ENCODE measurements at regions not wholly inside any gene's neighbourhood (a gene's known extent, or its start where the extent isn't known, plus 50 kb on each side); places are given as distances from the start of the nearest gene placed in this dataset.
"Not testable (repeated sequence)": the region's sequence is repeated elsewhere in the genome, so short reads cannot be mapped to it uniquely, and the experiment has no call there.

DNA sequence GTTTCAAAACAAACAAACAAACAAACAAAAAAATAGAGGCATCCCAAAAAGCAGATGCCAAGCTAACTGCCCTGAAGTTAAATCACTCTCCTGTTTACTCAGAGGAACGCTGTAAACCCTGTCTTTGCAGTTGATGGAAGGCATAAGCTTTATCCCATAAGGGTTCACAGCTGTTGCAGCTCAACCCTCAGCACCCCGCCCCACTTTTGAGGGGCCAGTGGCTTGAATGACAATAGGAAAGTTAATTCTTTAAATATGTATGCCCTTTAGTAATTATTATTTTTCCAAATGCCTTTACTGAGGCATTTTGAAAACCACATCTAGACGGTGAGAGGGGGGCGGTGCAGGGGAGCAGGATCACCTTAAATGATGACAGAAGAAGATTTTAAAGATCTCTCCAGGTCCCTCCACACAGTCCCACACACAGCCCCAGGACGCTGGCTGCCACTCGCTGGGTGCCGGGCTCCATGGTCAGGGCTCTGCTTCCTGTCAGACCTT is 272.1 kb downstream of the FAM43A start:
- peaks cover 0 to 2% of the 10 kb centered on the region in 2 donors for H3K4me1 ChIP-seq
- no peaks in the 10 kb centered on the region for H3K36me3 ChIP-seq
- H3K9me3 ChIP-seq, result no peaks in the 10 kb centered on the region
- intact Hi-C loops (cut with DNase I; ENCODE audit: low total_unique reads), result no loop called here
- no peak overlapping the region for H3K4me3 ChIP-seq
- H3K27me3 ChIP-seq, result no peaks in the 10 kb centered on the region
- H3K27ac ChIP-seq, result no peak overlapping the region
- DNase-seq (ENCODE audit: low spot score in 2 of 2), result peak in 1 of 2 donors; percentile 13
- TF ChIP-seq, protein P1, sequence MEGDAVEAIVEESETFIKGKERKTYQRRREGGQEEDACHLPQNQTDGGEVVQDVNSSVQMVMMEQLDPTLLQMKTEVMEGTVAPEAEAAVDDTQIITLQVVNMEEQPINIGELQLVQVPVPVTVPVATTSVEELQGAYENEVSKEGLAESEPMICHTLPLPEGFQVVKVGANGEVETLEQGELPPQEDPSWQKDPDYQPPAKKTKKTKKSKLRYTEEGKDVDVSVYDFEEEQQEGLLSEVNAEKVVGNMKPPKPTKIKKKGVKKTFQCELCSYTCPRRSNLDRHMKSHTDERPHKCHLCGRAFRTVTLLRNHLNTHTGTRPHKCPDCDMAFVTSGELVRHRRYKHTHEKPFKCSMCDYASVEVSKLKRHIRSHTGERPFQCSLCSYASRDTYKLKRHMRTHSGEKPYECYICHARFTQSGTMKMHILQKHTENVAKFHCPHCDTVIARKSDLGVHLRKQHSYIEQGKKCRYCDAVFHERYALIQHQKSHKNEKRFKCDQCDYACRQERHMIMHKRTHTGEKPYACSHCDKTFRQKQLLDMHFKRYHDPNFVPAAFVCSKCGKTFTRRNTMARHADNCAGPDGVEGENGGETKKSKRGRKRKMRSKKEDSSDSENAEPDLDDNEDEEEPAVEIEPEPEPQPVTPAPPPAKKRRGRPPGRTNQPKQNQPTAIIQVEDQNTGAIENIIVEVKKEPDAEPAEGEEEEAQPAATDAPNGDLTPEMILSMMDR (IDR thresholded peaks at IDR 0.05), result no peak
- no peak for TF ChIP-seq POLR2A (IDR thresholded peaks at IDR 0.05)
- TF ChIP-seq POLR2AphosphoS5 (IDR thresholded peaks at IDR 0.05), result no peak

DNA sequence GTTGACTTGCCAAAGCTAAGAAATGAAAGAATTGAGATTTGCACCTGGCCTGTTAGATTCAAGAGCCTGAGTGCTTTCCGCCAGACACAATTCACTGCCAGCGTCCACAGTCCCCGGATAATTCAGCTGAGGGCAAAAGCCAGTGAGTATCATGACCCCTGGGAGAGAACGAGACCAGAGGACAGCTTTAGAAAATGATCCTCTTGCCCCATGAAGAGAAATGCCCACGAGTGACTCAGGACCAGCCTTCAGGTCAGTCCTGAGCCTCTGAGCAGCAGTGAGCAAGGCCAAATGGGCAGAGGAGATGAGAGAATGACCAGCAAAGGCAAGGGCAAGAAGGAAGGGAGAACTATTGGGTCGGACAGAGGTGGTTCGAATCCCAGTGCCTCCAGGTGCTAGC is 273.5 kb downstream of the FAM43A start:
- H3K9me3 ChIP-seq, result no peaks in the 10 kb centered on the region
- TF ChIP-seq, protein P1 (IDR thresholded peaks at IDR 0.05), result no peak
- TF ChIP-seq POLR2A (IDR thresholded peaks at IDR 0.05), result no peak
- no peak for TF ChIP-seq POLR2AphosphoS5 (IDR thresholded peaks at IDR 0.05)
- H3K27ac ChIP-seq, result no peak overlapping the region
- H3K4me3 ChIP-seq, result no peak overlapping the region
- no peaks in the 10 kb centered on the region for H3K27me3 ChIP-seq
- no peaks in the 10 kb centered on the region for H3K36me3 ChIP-seq
- peak; percentile 7 to 19 for DNase-seq (ENCODE audit: low spot score in 2 of 2)
- no peaks in the 10 kb centered on the region for H3K4me1 ChIP-seq
- intact Hi-C loops (cut with DNase I; ENCODE audit: low total_unique reads), result no loop called here

DNA sequence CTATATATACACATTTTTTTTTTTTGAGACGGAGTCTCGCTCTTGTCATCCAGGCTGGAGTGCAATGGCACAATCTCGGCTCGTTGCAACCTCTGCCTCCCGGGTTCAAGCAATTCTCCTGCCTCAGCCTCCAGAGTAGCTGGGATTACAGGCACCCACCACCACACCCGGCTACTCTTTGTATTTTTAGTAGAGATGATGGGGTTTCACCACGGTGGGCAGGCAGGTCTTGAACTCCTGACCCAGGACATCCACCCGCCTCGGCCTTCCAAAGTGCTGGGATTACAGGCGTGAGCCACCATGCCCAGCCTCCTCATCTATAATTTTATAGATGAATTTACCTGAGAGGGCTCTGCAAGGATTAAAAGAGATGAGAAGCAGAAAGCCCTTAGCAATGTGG is 274.0 kb downstream of the FAM43A start:
- intact Hi-C loops (cut with DNase I; ENCODE audit: low total_unique reads), result not testable (repeated sequence)

DNA sequence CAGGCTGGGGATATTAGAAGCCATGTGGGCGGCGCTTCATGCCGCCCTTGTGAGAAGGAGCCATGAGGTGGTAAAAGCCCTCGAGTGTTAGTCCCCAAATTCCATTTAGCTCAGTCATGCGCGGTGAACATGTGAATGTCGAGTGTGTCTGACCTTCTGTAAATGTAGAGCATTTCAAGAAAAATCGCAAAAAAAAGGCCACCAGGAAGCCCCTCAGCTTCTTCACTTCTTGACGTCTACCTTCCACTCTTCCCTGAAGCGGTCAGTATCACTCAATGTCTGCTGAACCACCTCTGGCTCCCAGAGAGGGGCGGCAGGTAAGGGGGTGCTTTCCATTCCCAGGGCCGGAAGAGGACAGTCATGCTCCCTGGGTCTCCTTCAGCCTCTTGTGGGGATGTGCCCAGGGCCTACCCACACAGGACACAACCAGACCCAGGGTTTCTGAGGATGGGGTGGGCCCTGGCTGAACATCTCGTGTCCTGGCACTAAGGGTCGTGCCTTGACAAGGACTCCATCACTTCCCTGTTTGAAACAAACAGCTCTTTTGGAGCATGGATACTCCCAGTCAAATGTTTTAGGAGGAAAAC is 274.9 kb downstream of the FAM43A start:
- no peaks in the 10 kb centered on the region for H3K9me3 ChIP-seq
- no peak overlapping the region for H3K4me3 ChIP-seq
- no peak overlapping the region for H3K27ac ChIP-seq
- intact Hi-C loops (cut with DNase I; ENCODE audit: low total_unique reads), result no loop called here
- TF ChIP-seq, protein P1 (IDR thresholded peaks at IDR 0.05), result no peak
- TF ChIP-seq POLR2A (IDR thresholded peaks at IDR 0.05), result no peak
- TF ChIP-seq POLR2AphosphoS5 (IDR thresholded peaks at IDR 0.05), result no peak
- no peaks in the 10 kb centered on the region for H3K4me1 ChIP-seq
- H3K36me3 ChIP-seq, result no peaks in the 10 kb centered on the region
- H3K27me3 ChIP-seq, result no peaks in the 10 kb centered on the region
- DNase-seq (ENCODE audit: low spot score in 2 of 2), result peak; percentile 7 to 14

More for the DNA sequence above, 274.0 kb downstream of the FAM43A start:
- DNase-seq (ENCODE audit: low spot score in 2 of 2), result peak; percentile 3 to 24
- H3K27me3 ChIP-seq, H3K9me3 ChIP-seq, H3K4me1 ChIP-seq, H3K36me3 ChIP-seq, H3K27ac ChIP-seq, H3K4me3 ChIP-seq: not testable (repeated sequence)

DNA sequence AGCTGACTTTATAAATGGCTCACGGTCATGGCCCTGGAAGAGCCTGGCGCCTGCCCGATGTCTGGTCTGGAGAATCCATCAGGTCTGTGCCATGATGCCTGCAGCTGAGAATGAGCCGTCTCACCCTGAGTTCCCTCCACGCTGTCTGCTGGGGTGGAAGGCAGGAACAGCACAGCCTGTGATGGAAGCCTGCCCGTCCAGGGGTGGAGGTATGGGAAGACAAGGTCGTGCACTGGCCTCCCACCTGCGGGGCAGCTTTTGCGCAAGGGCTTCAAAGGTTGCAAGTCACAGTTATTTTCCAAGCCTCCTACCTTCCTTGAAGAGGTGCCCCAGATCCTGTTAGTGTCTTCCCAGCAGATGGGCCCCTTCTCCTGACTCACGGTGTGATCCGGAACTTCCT is 275.5 kb downstream of the FAM43A start:
- Histone ChIP-seq H3K36me3 (no peaks in the 10 kb centered on the region), H3K27ac (no peak overlapping the region), H3K9me3 (no peaks in the 10 kb centered on the region), H3K4me3 (no peak overlapping the region), H3K27me3 (no peaks in the 10 kb centered on the region), H3K4me1 (no peaks in the 10 kb centered on the region)
- intact Hi-C loops (cut with DNase I; ENCODE audit: low total_unique reads), result no loop called here
- TF ChIP-seq POLR2A (IDR thresholded peaks at IDR 0.05) (no peak), POLR2AphosphoS5 (IDR thresholded peaks at IDR 0.05) (no peak)
- TF ChIP-seq, protein P1 (IDR thresholded peaks at IDR 0.05), result no peak
- peak; percentile 13 to 33 for DNase-seq (ENCODE audit: low spot score in 2 of 2)
